ENCODE measurements at regions not wholly inside any gene's neighbourhood (a gene's known extent, or its start where the extent isn't known, plus 50 kb on each side); places are given as distances from the start of the nearest gene placed in this dataset.
"Not testable (repeated sequence)": the region's sequence is repeated elsewhere in the genome, so short reads cannot be mapped to it uniquely, and the experiment has no call there.

GRCh38 chr10:28471652-28472050 lies 61.3 kb upstream of the WAC start:
- FAIRE-seq (no peak), DNase-seq (ENCODE audit: insufficient read length, low spot score) (no peak)
- no peak for TF ChIP-seq CTCF (IDR thresholded peaks at IDR 0.05; ENCODE audit: insufficient read depth, missing control alignments)

- no peak for TF ChIP-seq CTCF (IDR thresholded peaks at IDR 0.05; ENCODE audit: insufficient read depth, missing control alignments)
- FAIRE-seq, result no peak
- no peak for DNase-seq (ENCODE audit: insufficient read length, low spot score)
Observed at GRCh38 chr10:28478646-28479045, 54.3 kb upstream of the WAC start.

- FAIRE-seq, result no peak
- no peak for TF ChIP-seq CTCF (IDR thresholded peaks at IDR 0.05; ENCODE audit: insufficient read depth, missing control alignments)
- no peak for DNase-seq (ENCODE audit: insufficient read length, low spot score)
Observed at GRCh38 chr10:28479425-28479865, 53.5 kb upstream of the WAC start.

GRCh38 chr10:28479927-28480627 lies 52.8 kb upstream of the WAC start:
- no peak for FAIRE-seq
- no peak for DNase-seq (ENCODE audit: insufficient read length, low spot score)
- TF ChIP-seq CTCF (IDR thresholded peaks at IDR 0.05; ENCODE audit: insufficient read depth, missing control alignments), result no peak

- DNase-seq (ENCODE audit: insufficient read length, low spot score), result no peak
- TF ChIP-seq CTCF (IDR thresholded peaks at IDR 0.05; ENCODE audit: insufficient read depth, missing control alignments), result no peak
Observed at GRCh38 chr10:28480628-28480965, 52.3 kb upstream of the WAC start.

GRCh38 chr10:28481346-28481745 lies 51.6 kb upstream of the WAC start:
- FAIRE-seq; DNase-seq (ENCODE audit: insufficient read length, low spot score): not testable (repeated sequence)

More at GRCh38 chr10:28480628-28480965, 52.3 kb upstream of the WAC start:
- peak; percentile 58 for FAIRE-seq

GRCh38 chr10:28481968-28482367 lies 51.0 kb upstream of the WAC start:
- no peak for TF ChIP-seq CTCF (IDR thresholded peaks at IDR 0.05; ENCODE audit: insufficient read depth, missing control alignments)
- DNase-seq (ENCODE audit: insufficient read length, low spot score) (no peak), FAIRE-seq (no peak)
